Neural cell (in vitro differentiated cells): ENCODE measurements at regions not wholly inside any gene's neighbourhood (a gene's known extent, or its start where the extent isn't known, plus 50 kb on each side); places are given as distances from the start of the nearest gene placed in this dataset.

Experiments
- H2AFZ ChIP-seq: fragments of 200-600, 300-800 bp; sonication (generic), shearing (Covaris generic); 2 replicates; pipeline ENCODE4 v1.6.0; 2014; ENCODE audit warnings: low read depth, mild to moderate bottlenecking, antibody characterized with exemption, low read length, moderate library complexity
- H3F3A ChIP-seq: fragments of 200-600 bp; shearing (Covaris generic); 2 replicates; pipeline ENCODE4 v1.6.1; 2016; ENCODE audit warnings: mild to moderate bottlenecking, moderate library complexity, mixed read lengths, antibody characterized with exemption, low read length; ENCODE audit not compliant: insufficient read depth, poor library complexity, severe bottlenecking
- H3K27ac ChIP-seq: fragments of 200-600, 300-800 bp; sonication (generic), shearing (Covaris generic); 2 replicates; pipeline ENCODE4 v1.5.1; 2014; ENCODE audit warnings: mild to moderate bottlenecking, low read length, moderate library complexity
- H3K27me3 ChIP-seq: fragments of 300-800, 200-600 bp; sonication (generic), shearing (Covaris generic); 2 replicates; pipeline ENCODE4 v1.6.0; 2014; ENCODE audit warnings: mild to moderate bottlenecking, low read depth, low read length, moderate library complexity; ENCODE audit not compliant: insufficient read depth
- H3K36me3 ChIP-seq: fragments of 300-800, 200-600 bp; sonication (generic), shearing (Covaris generic); 2 replicates; pipeline ENCODE4 v1.5.1; 2014; ENCODE audit warnings: mild to moderate bottlenecking, antibody characterized with exemption, low read length, moderate library complexity; ENCODE audit not compliant: insufficient read depth
- H3K4me2 ChIP-seq: fragments of 300-800, 200-600 bp; sonication (generic), shearing (Covaris generic); 2 replicates; pipeline ENCODE4 v1.6.0; 2014; ENCODE audit warnings: mild to moderate bottlenecking, low read length
- H3K4me3 ChIP-seq: fragments of 300-800, 200-600 bp; sonication (generic), shearing (Covaris generic); 2 replicates; pipeline ENCODE4 v1.5.1; 2014; ENCODE audit warnings: mild to moderate bottlenecking, low read length, moderate library complexity
- H3K79me2 ChIP-seq: fragments of 200-600 bp; shearing (Covaris generic); replicated peaks from 2 replicates; pipeline ENCODE4 v1.6.0; 2014; ENCODE audit warnings: mild to moderate bottlenecking, low read length, moderate library complexity; ENCODE audit not compliant: insufficient read depth
- H3K9ac ChIP-seq: fragments of 300-800, 200-600 bp; sonication (generic), shearing (Covaris generic); 2 replicates; pipeline ENCODE4 v1.6.1; 2016; ENCODE audit warnings: mild to moderate bottlenecking, low read length, mixed read lengths
- H3K9me2 ChIP-seq: fragments of 200-600 bp; shearing (Covaris generic); 2 replicates; pipeline ENCODE4 v1.6.1; 2016; ENCODE audit warnings: mild to moderate bottlenecking, low read length, mixed read lengths; ENCODE audit not compliant: insufficient read depth
- H3K9me3 ChIP-seq: fragments of 200-600, 300-800 bp; sonication (generic), shearing (Covaris generic); 2 replicates; pipeline ENCODE4 v1.6.1; 2016; ENCODE audit warnings: mild to moderate bottlenecking, mixed run types, low read length, moderate library complexity, mixed read lengths
- H4K20me1 ChIP-seq: fragments of 200-600 bp; shearing (Covaris generic); 2 replicates; pipeline ENCODE4 v1.6.1; 2016; ENCODE audit warnings: mild to moderate bottlenecking, mixed run types; ENCODE audit not compliant: insufficient read depth
- EP300 ChIP-seq: fragments of 450-650 bp; conservative IDR thresholded peaks from 2 replicates; pipeline ENCODE4 v1.6.1; 2014; ENCODE audit warnings: antibody characterized with exemption, mild to moderate bottlenecking, moderate library complexity; ENCODE audit not compliant: poor library complexity, severe bottlenecking
- EZH2 ChIP-seq: fragments of 200-600, 300-800 bp; shearing (Covaris generic), sonication (generic); IDR thresholded peaks from 2 replicates; pipeline ENCODE4 v1.6.1; 2014; ENCODE audit warnings: antibody characterized with exemption, low read length, borderline replicate concordance, mild to moderate bottlenecking; ENCODE audit not compliant: insufficient read depth, poor library complexity, severe bottlenecking
- POLR2AphosphoS5 ChIP-seq: IDR thresholded peaks from 2 replicates; pipeline ENCODE4 v1.6.1; 2012
- RAD21 ChIP-seq: fragments of 450-650 bp; conservative IDR thresholded peaks from 2 replicates; pipeline ENCODE4 v1.6.1; 2014; ENCODE audit warnings: antibody characterized with exemption, mild to moderate bottlenecking, moderate library complexity
- REST ChIP-seq: IDR thresholded peaks from 2 replicates; pipeline ENCODE4 v1.6.1; 2012; ENCODE audit warnings: borderline replicate concordance
- TAF1 ChIP-seq: IDR thresholded peaks from 2 replicates; pipeline ENCODE4 v1.6.1; 2012; ENCODE audit warnings: low read depth
- TF ChIP-seq, protein P1 (sequence below): fragments of 450-650 bp; IDR thresholded peaks from 2 replicates; pipeline ENCODE4 v1.5.1; 2014; ENCODE audit warnings: antibody characterized with exemption, mild to moderate bottlenecking, moderate library complexity; ENCODE audit not compliant: poor library complexity, severe bottlenecking

GRCh38 chr12:20039562-20039961 lies 328.8 kb upstream of the PDE3A start:
- Histone ChIP-seq H3K79me2 (no peaks in the 10 kb centered on the region), H3K9me3 (no peaks in the 10 kb centered on the region)

DNA sequence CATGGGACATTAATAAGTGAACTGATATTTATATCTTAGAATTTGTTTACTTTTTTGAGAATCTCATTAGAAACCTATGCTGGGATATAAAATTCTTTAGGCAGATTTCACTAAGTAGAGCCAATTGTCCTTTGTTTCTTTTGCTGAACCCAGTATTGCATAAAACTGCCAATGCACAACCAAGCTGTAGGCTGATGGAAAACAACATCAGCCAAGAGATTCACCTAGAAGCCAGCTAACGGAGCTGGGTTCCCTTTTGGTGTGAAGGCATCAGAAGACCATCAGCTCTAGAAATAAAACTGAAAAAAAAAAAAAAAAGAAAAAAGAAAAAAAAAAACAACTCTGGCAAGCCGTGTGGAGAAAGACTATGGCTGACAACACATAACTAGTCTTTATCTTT lies 328.2 kb upstream of the PDE3A start:
- H3K4me2 ChIP-seq, result no peak overlapping the region
- no peaks in the 10 kb centered on the region for H3F3A ChIP-seq
- no peak for TF ChIP-seq EP300
- TF ChIP-seq TAF1, result no peak
- no peak for TF ChIP-seq RAD21
- TF ChIP-seq, protein P1, sequence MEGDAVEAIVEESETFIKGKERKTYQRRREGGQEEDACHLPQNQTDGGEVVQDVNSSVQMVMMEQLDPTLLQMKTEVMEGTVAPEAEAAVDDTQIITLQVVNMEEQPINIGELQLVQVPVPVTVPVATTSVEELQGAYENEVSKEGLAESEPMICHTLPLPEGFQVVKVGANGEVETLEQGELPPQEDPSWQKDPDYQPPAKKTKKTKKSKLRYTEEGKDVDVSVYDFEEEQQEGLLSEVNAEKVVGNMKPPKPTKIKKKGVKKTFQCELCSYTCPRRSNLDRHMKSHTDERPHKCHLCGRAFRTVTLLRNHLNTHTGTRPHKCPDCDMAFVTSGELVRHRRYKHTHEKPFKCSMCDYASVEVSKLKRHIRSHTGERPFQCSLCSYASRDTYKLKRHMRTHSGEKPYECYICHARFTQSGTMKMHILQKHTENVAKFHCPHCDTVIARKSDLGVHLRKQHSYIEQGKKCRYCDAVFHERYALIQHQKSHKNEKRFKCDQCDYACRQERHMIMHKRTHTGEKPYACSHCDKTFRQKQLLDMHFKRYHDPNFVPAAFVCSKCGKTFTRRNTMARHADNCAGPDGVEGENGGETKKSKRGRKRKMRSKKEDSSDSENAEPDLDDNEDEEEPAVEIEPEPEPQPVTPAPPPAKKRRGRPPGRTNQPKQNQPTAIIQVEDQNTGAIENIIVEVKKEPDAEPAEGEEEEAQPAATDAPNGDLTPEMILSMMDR, result no peak
- H3K27ac ChIP-seq, result no peak overlapping the region
- no peaks in the 10 kb centered on the region for H3K27me3 ChIP-seq
- no peak overlapping the region for H2AFZ ChIP-seq
- H3K4me3 ChIP-seq, result no peak overlapping the region
- no peak overlapping the region for H3K9ac ChIP-seq
- no peaks in the 10 kb centered on the region for H4K20me1 ChIP-seq
- H3K9me3 ChIP-seq, result no peaks in the 10 kb centered on the region
- H3K36me3 ChIP-seq, result no peaks in the 10 kb centered on the region
- no peaks in the 10 kb centered on the region for H3K79me2 ChIP-seq
- no peaks in the 10 kb centered on the region for H3K9me2 ChIP-seq

More at GRCh38 chr12:20039562-20039961, 328.8 kb upstream of the PDE3A start:
- Histone ChIP-seq H3K9me2 (no peaks in the 10 kb centered on the region), H2AFZ (no peak overlapping the region), H4K20me1 (no peaks in the 10 kb centered on the region), H3K4me3 (no peak overlapping the region), H3K27ac (no peak overlapping the region), H3K27me3 (no peaks in the 10 kb centered on the region), H3K9ac (no peak overlapping the region), H3F3A (no peaks in the 10 kb centered on the region), H3K36me3 (no peaks in the 10 kb centered on the region), H3K4me2 (no peak overlapping the region)
- no peak for TF ChIP-seq RAD21
- TF ChIP-seq POLR2AphosphoS5, result no peak

DNA sequence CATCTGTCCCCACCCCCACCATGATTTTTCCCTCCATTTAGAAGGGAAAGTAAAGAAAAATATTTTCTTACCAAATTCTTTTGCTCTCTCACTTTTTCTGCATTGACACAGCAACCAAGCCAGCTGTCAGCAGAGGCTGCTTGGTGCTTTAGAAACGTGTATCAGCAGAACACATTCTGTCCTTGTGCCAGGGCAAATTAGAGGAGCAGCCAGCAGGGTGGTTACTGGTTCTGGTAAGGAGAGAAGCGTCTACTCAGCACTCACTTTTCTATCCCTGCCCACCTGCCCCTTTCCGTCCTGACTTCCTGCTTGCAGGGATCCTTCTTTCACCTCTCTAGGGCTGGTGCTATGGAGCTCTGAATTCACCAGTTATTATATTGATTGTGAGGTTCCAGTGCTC lies 327.5 kb upstream of the PDE3A start:
- Histone ChIP-seq H3K27me3 (no peaks in the 10 kb centered on the region), H3K9me2 (no peaks in the 10 kb centered on the region), H4K20me1 (no peaks in the 10 kb centered on the region), H3K9ac (no peak overlapping the region), H2AFZ (no peak overlapping the region), H3F3A (no peaks in the 10 kb centered on the region), H3K27ac (no peak overlapping the region), H3K4me2 (no peak overlapping the region), H3K4me3 (no peak overlapping the region), H3K79me2 (no peaks in the 10 kb centered on the region), H3K36me3 (no peaks in the 10 kb centered on the region), H3K9me3 (no peaks in the 10 kb centered on the region)
- no peak for TF ChIP-seq RAD21

DNA sequence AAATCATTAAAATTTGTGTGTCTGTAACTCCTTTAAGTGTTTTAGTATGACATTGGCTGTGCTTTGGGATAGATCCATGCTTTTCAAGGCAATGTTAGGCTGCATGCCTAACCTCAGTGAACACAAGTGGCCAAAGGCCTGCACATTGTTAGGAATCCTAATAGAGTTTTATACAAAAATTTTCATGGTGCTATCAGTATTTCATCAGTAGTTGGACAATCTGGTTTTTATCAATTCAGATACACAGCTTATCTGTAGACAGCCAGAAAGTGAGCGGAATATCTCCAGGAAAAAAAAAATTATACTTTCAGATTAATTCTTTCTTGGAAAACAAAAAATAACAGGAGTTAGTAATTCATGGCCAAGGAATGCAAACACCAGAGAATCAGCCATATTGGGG lies 324.0 kb upstream of the PDE3A start:
- TF ChIP-seq REST (no peak), RAD21 (no peak), EZH2 (no peak), TAF1 (no peak), EP300 (no peak), POLR2AphosphoS5 (no peak)
- H3K9ac ChIP-seq, result no peak overlapping the region
- no peaks in the 10 kb centered on the region for H3K79me2 ChIP-seq
- H3K4me2 ChIP-seq, result no peak overlapping the region
- no peaks in the 10 kb centered on the region for H3K36me3 ChIP-seq
- H3K4me3 ChIP-seq, result no peak overlapping the region
- H3K27me3 ChIP-seq, result no peaks in the 10 kb centered on the region
- no peaks in the 10 kb centered on the region for H3F3A ChIP-seq
- H3K9me3 ChIP-seq, result no peaks in the 10 kb centered on the region
- no peak overlapping the region for H3K27ac ChIP-seq
- H2AFZ ChIP-seq, result no peak overlapping the region
- H4K20me1 ChIP-seq, result no peaks in the 10 kb centered on the region
- H3K9me2 ChIP-seq, result no peaks in the 10 kb centered on the region
